Esophagus squamous epithelium (tissue), 4 donors: ENCODE measurements at regions not wholly inside any gene's neighbourhood (a gene's known extent, or its start where the extent isn't known, plus 50 kb on each side); places are given as distances from the start of the nearest gene placed in this dataset.

Source experiments
- POLR2A ChIP-seq, 4 donors: fragments of 450-650 bp; IDR thresholded peaks; one replicate each; pipeline ENCODE4 v1.6.1; 2017; ENCODE audit warnings: antibody characterized with exemption in 4 of 4, mild to moderate bottlenecking in 4 of 4, moderate library complexity in 3 of 4
- TF ChIP-seq, protein P1 (sequence below), 6 experiments: fragments of 450-650 bp in 4 of 6; fragments of 200-600 bp in 2 of 6; sonication (generic) in 2 of 6; IDR thresholded peaks; one replicate each; pipeline ENCODE4 v1.5.1; 2016 to 2019; ENCODE audit warnings: antibody characterized with exemption in 6 of 6, mild to moderate bottlenecking in 4 of 6, moderate library complexity in 4 of 6

DNA sequence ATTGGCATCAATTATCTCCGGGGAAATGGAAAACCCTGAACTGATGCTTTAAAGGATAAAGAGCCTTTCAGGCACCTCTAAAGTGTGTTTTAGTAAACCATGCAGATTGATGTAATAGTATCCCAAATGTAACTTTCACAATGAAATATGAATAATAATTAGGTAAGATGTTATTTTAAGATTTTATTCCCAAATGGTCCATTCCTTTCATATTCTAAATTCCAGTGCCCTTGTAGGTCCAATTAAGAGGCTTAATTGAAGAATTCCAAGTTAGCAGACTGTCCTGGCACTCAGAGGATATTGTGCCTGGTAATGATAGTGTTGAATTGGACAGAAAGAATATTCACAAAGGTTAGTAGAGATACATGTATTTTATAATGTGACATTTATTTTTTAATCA lies 352.5 kb upstream of the NUDT12 start:
- TF ChIP-seq, protein P1, sequence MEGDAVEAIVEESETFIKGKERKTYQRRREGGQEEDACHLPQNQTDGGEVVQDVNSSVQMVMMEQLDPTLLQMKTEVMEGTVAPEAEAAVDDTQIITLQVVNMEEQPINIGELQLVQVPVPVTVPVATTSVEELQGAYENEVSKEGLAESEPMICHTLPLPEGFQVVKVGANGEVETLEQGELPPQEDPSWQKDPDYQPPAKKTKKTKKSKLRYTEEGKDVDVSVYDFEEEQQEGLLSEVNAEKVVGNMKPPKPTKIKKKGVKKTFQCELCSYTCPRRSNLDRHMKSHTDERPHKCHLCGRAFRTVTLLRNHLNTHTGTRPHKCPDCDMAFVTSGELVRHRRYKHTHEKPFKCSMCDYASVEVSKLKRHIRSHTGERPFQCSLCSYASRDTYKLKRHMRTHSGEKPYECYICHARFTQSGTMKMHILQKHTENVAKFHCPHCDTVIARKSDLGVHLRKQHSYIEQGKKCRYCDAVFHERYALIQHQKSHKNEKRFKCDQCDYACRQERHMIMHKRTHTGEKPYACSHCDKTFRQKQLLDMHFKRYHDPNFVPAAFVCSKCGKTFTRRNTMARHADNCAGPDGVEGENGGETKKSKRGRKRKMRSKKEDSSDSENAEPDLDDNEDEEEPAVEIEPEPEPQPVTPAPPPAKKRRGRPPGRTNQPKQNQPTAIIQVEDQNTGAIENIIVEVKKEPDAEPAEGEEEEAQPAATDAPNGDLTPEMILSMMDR (IDR thresholded peaks at IDR 0.05): no peak
- TF ChIP-seq POLR2A (IDR thresholded peaks at IDR 0.05): no peak
